Keratinocyte (primary cell): ENCODE measurements at regions not wholly inside any gene's neighbourhood (a gene's known extent, or its start where the extent isn't known, plus 50 kb on each side); places are given as distances from the start of the nearest gene placed in this dataset.

Experiments
- DNase-seq: peaks from one replicate; pipeline ENCODE4 v3.0.0-alpha.2; 2011; ENCODE audit warnings: low read depth, missing footprints, low spot score
- FAIRE-seq: peaks from 2 replicates; lab custom pipeline; 2011; peaks lifted over from hg19 to GRCh38; lab: Jason Lieb, UNC
- H2AFZ ChIP-seq: 2 replicates; pipeline ENCODE4 v1.6.0; 2012; ENCODE audit warnings: low read length, control low read depth, inconsistent platforms; ENCODE audit not compliant: control insufficient read depth
- H3K27ac ChIP-seq: 2 replicates; pipeline ENCODE4 v1.5.1; 2011; ENCODE audit warnings: low read length; ENCODE audit not compliant: control insufficient read depth, insufficient read depth
- H3K27me3 ChIP-seq: 3 replicates; pipeline ENCODE4 v1.6.0; 2011; ENCODE audit warnings: low read length; ENCODE audit not compliant: control insufficient read depth, insufficient read depth; ENCODE audit errors: extremely low read depth
- H3K36me3 ChIP-seq, 2 experiments: 2 replicates in 1 of 2; 3 replicates in 1 of 2; pipeline ENCODE4 v1.5.1; 2011; ENCODE audit warnings: low read length in 2 of 2, mild to moderate bottlenecking in 1 of 2; ENCODE audit not compliant: control insufficient read depth in 2 of 2, insufficient read depth in 2 of 2; ENCODE audit errors: extremely low read depth in 1 of 2
- H3K4me1 ChIP-seq: 3 replicates; pipeline ENCODE4 v1.5.1; 2011; ENCODE audit warnings: low read length; ENCODE audit not compliant: control insufficient read depth, insufficient read depth; ENCODE audit errors: extremely low read depth
- H3K4me2 ChIP-seq: 3 replicates; pipeline ENCODE4 v1.6.0; 2011; ENCODE audit warnings: low read depth, low read length; ENCODE audit not compliant: control insufficient read depth, insufficient read depth; ENCODE audit errors: extremely low read depth
- H3K4me3 ChIP-seq, 3 experiments: fragments of 200-600 bp in 1 of 3; sonication (generic) in 1 of 3; 2 replicates in 2 of 3; 3 replicates in 1 of 3; pipeline ENCODE4 v1.5.1; 2011 to 2016; ENCODE audit warnings: low read length in 3 of 3, mild to moderate bottlenecking in 3 of 3, control low read depth in 2 of 3, inconsistent platforms in 1 of 3, low read depth in 1 of 3, mixed read lengths in 1 of 3, mixed run types in 1 of 3, moderate library complexity in 1 of 3; ENCODE audit not compliant: control insufficient read depth in 2 of 3, insufficient read depth in 2 of 3; ENCODE audit errors: extremely low read depth in 1 of 3
- H3K79me2 ChIP-seq: 2 replicates; pipeline ENCODE4 v1.6.0; 2012; ENCODE audit warnings: low read length; ENCODE audit not compliant: control insufficient read depth, insufficient read depth
- H3K9ac ChIP-seq: 3 replicates; pipeline ENCODE4 v1.6.0; 2011; ENCODE audit warnings: low read length; ENCODE audit not compliant: control insufficient read depth, insufficient read depth; ENCODE audit errors: extremely low read depth
- H3K9me1 ChIP-seq: 3 replicates; pipeline ENCODE4 v1.6.0; 2011; ENCODE audit warnings: low read length; ENCODE audit not compliant: control insufficient read depth, insufficient read depth; ENCODE audit errors: extremely low read depth
- H3K9me3 ChIP-seq: 2 replicates; pipeline ENCODE4 v1.5.1; 2012; ENCODE audit warnings: low read depth, low read length; ENCODE audit not compliant: control insufficient read depth
- H4K20me1 ChIP-seq: 3 replicates; pipeline ENCODE4 v1.6.0; 2011; ENCODE audit warnings: low read length; ENCODE audit not compliant: control insufficient read depth, insufficient read depth; ENCODE audit errors: extremely low read depth
- CTCF ChIP-seq, 3 experiments: IDR thresholded peaks in 1 of 3; conservative IDR thresholded peaks in 1 of 3; optimal IDR thresholded peaks in 1 of 3; 2 replicates in 2 of 3; 3 replicates in 1 of 3; pipeline versions ENCODE3 to v1.5.1; 2011; ENCODE audit warnings: low read length in 3 of 3, mild to moderate bottlenecking in 3 of 3, moderate library complexity in 2 of 3, control low read depth in 1 of 3, inconsistent platforms in 1 of 3; ENCODE audit not compliant: insufficient read depth in 2 of 3; ENCODE audit errors: extremely low read depth in 1 of 3
- EZH2 ChIP-seq: IDR thresholded peaks from one replicate; pipeline ENCODE4 v1.6.1; 2012; ENCODE audit warnings: inconsistent platforms, mild to moderate bottlenecking, low read length, moderate library complexity
- dilution Hi-C: fragments of 300-500 bp; cut with MboI; formaldehyde crosslinking; loops from one replicate; pipeline ENCODE4 v1.7.0; 2020; ENCODE audit warnings: low sequenced_read_pairs; ENCODE audit not compliant: extremely low pct_ligation_motif_present

- Histone ChIP-seq H3K79me2 (no peaks in the 10 kb centered on the region), H3K9ac (no peak overlapping the region), H2AFZ (no peak overlapping the region), H4K20me1 (no peaks in the 10 kb centered on the region), H3K27ac (no peak overlapping the region), H3K4me1 (no peaks in the 10 kb centered on the region), H3K9me1 (no peaks in the 10 kb centered on the region), H3K4me3 (no peak overlapping the region), H3K36me3 (no peaks in the 10 kb centered on the region), H3K4me2 (no peak overlapping the region), H3K27me3 (peaks cover 5% of the 10 kb centered on the region), H3K9me3 (no peaks in the 10 kb centered on the region)
- no peak for TF ChIP-seq CTCF (optimal IDR thresholded peaks at IDR 0.05 in 1 of 3, IDR thresholded peaks at IDR 0.05 in 1 of 3, conservative IDR thresholded peaks at IDR 0.05 in 1 of 3; ENCODE audit: extremely low read depth in 1 of 3, insufficient read depth in 2 of 3, low read length in 3 of 3)
- no peak for TF ChIP-seq EZH2
- dilution Hi-C loops: no loop called here
- FAIRE-seq: no peak
- DNase-seq: no peak
Observed at GRCh38 chr3:64450396-64450956, 225.2 kb upstream of the PRICKLE2 start.

GRCh38 chr3:64449026-64449425 is 223.8 kb upstream of the PRICKLE2 start:
- no peak for FAIRE-seq
- dilution Hi-C loops: no loop called here
- Histone ChIP-seq H3K9me1 (no peaks in the 10 kb centered on the region), H3K79me2 (no peaks in the 10 kb centered on the region), H3K4me2 (no peak overlapping the region), H3K4me3 (no peak overlapping the region), H3K4me1 (peaks cover 3% of the 10 kb centered on the region), H3K36me3 (no peaks in the 10 kb centered on the region), H3K9me3 (no peaks in the 10 kb centered on the region), H3K9ac (no peak overlapping the region), H3K27ac (no peak overlapping the region), H4K20me1 (no peaks in the 10 kb centered on the region), H3K27me3 (peaks cover 14% of the 10 kb centered on the region), H2AFZ (no peak overlapping the region)
- no peak for DNase-seq
- TF ChIP-seq EZH2 (no peak), CTCF (optimal IDR thresholded peaks at IDR 0.05 in 1 of 3, IDR thresholded peaks at IDR 0.05 in 1 of 3, conservative IDR thresholded peaks at IDR 0.05 in 1 of 3; ENCODE audit: extremely low read depth in 1 of 3, insufficient read depth in 2 of 3, low read length in 3 of 3) (no peak)
